GM12891 (cell line): ENCODE measurements at regions not wholly inside any gene's neighbourhood (a gene's known extent, or its start where the extent isn't known, plus 50 kb on each side); places are given as distances from the start of the nearest gene placed in this dataset.

ENCODE experiments used
- POLR2A ChIP-seq: IDR thresholded peaks from 2 replicates; pipeline ENCODE4 v1.6.1; 2011; ENCODE audit warnings: low read depth, low read length, control low read depth
- POLR2AphosphoS5 ChIP-seq: IDR thresholded peaks from 2 replicates; pipeline ENCODE4 v1.6.1; 2011; ENCODE audit warnings: low read depth, low read length, control low read depth
- POU2F2 ChIP-seq: IDR thresholded peaks from 2 replicates; pipeline ENCODE4 v1.6.1; 2011; ENCODE audit warnings: low read depth, mild to moderate bottlenecking, control low read depth, low read length, moderate library complexity
- SPI1 ChIP-seq: IDR thresholded peaks from 2 replicates; pipeline ENCODE4 v1.6.1; 2011; ENCODE audit warnings: low read depth, low read length, control low read depth
- TAF1 ChIP-seq: IDR thresholded peaks from 2 replicates; pipeline ENCODE4 v1.6.1; 2011; ENCODE audit warnings: low read depth, low read length, control low read depth

- no peak for TF ChIP-seq POLR2A
- TF ChIP-seq POLR2AphosphoS5 = no peak
- no peak for TF ChIP-seq TAF1
- TF ChIP-seq POU2F2 = no peak
- TF ChIP-seq SPI1 = no peak
Observed at GRCh38 chr16:55019419-55020131, 88.9 kb downstream of the IRX5 start.
